Dendritic cell treated with granulocyte-macrophage colony-stimulating factor and Interleukin-4, amounts not matched to agents 40 ng/mL and 50 ng/mL, for 4 days (primary cell): ENCODE measurements at regions not wholly inside any gene's neighbourhood (a gene's known extent, or its start where the extent isn't known, plus 50 kb on each side); places are given as distances from the start of the nearest gene placed in this dataset.
"Not testable (repeated sequence)": the region's sequence is repeated elsewhere in the genome, so short reads cannot be mapped to it uniquely, and the experiment has no call there.

Experiments used
- H3K27ac Mint-ChIP-seq: one replicate; pipeline ENCODE4 v1.8.0; 2022; ENCODE audit warnings: mild to moderate bottlenecking, mixed read lengths
- H3K27me3 Mint-ChIP-seq: one replicate; pipeline ENCODE4 v1.8.0; 2022; ENCODE audit warnings: mild to moderate bottlenecking, mixed read lengths
- H3K36me3 Mint-ChIP-seq: one replicate; pipeline ENCODE4 v1.8.0; 2022; ENCODE audit warnings: low read depth, mixed read lengths
- H3K4me1 Mint-ChIP-seq: one replicate; pipeline ENCODE4 v1.8.0; 2022; ENCODE audit warnings: low read depth, mixed read lengths
- H3K4me3 Mint-ChIP-seq: one replicate; pipeline ENCODE4 v1.8.0; 2022; ENCODE audit warnings: mild to moderate bottlenecking, moderate library complexity, mixed read lengths
- H3K9me3 Mint-ChIP-seq: one replicate; pipeline ENCODE4 v1.8.0; 2022; ENCODE audit warnings: mixed read lengths
- intact Hi-C: fragments of 100-400 bp; cut with micrococcal nuclease; formaldehyde crosslinking; loops from one replicate; pipeline ENCODE4 v1.15.0; 2022

DNA sequence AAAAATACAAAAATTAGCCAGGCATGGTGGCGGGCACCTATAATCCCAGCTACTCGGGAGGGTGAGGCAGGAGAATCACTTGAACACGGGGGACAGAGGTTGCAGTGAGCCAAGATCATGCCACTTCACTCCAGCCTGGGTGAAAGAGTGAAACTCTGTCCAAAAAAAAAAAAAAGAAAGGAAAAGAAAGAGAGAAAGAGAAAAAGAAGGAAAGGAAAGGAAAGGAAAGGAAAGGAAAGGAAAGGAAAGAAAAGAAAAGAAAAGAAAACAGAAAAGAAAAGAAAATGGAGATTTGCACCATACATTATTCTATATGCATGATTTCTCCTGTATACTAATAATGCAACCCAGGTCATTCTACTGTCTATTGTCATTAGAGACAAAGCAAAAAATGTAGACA, 421.5 kb downstream of the PCDH19 start:
- H3K4me3 Mint-ChIP-seq, intact Hi-C loops, H3K4me1 Mint-ChIP-seq, H3K36me3 Mint-ChIP-seq, H3K27ac Mint-ChIP-seq, H3K27me3 Mint-ChIP-seq, H3K9me3 Mint-ChIP-seq: not testable (repeated sequence)

DNA sequence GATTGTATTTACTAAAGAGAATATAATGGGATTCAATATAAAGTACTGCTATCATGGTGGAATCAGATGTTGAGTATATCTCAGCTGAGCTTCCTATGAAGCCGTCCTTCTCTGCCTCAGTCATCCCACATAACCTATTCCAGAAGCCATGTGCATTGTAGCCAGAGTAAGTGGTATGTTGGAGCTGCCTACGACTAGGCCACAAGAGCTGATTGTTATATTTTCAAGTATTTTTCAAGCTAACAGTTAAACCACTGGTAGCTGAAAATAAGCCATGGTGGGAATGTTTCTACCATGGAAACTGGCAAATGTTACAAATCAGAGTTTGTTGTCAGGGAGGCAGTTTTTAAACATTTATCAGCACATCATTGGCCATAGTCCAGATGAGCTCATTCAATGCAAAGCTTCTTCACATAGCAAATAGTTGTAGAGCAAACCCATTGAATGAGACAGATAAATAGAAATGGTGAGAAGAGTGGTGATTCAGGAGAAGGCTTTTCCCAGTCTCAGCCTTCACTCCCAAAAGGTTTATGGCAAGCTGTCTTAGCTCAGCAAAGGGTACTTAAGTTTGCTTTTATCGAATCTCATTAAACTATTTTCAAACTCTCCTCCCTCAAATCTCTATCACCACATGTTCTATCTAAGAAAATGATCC, 436.4 kb downstream of the PCDH19 start:
- H3K36me3 Mint-ChIP-seq, result no peaks in the 10 kb centered on the region
- H3K9me3 Mint-ChIP-seq, result no peaks in the 10 kb centered on the region
- intact Hi-C loops, result no loop called here
- H3K4me1 Mint-ChIP-seq, result no peaks in the 10 kb centered on the region
- H3K27me3 Mint-ChIP-seq, result no peaks in the 10 kb centered on the region
- no peak overlapping the region for H3K4me3 Mint-ChIP-seq
- H3K27ac Mint-ChIP-seq, result no peak overlapping the region

DNA sequence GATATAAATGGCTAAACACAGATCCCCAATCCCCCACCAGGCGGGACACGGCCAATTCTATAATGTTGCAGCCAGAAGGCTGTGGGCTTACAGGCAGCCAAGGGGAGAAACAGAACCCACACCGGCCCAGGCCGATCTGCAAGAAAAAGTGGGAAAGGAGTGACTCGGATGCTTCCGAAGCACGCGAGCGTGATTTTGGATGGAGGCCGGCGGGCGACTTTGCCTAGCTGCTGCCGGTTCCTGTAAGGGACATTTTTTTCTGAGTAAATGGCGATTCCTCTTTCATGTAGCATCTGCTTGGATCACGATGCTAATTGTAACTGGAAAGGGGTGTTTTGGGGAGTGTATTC, 470.2 kb downstream of the PCDH19 start:
- intact Hi-C loops, result loop anchor here (10.0 kb wide), 1 partner anchor 65 kb away; no protein-coding TSS in a partner anchor
- Mint-ChIP-seq H3K27ac (no peak overlapping the region), H3K36me3 (no peaks in the 10 kb centered on the region), H3K4me1 (no peaks in the 10 kb centered on the region), H3K4me3 (no peak overlapping the region), H3K27me3 (peaks cover 3% of the 10 kb centered on the region), H3K9me3 (no peaks in the 10 kb centered on the region)

DNA sequence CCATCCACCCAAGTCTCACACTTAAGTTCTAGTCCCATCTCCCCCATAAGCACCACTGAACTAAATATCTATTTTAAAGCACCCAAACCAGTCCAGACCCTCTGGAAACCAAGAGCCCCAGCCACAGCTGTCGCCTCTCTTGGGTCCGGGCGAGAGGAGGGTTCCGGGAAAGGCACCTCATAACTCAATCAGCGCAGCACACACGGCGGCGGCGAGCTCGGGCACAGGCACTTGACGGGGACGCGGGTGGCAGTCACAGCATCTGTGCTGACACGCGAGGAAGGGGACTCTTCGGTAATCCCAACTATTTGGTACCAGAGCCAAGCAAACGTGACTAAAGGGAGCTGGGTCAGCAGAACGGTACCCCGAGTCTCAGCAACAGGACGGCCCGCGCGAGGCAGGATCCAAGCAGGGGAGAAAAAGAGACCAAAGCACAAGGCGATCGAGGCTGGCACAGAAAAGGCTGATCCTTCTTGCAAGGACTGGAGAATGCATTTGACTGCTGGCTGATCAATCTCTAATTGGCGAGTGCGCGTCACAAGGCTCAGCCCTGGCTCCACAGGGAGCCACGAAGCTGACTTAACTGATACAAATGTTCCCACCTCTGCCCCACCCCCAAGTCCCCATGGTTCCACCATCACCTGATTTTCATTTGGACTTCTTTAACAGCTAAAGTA, 470.7 kb downstream of the PCDH19 start:
- H3K4me3 Mint-ChIP-seq, H3K9me3 Mint-ChIP-seq, H3K36me3 Mint-ChIP-seq, H3K4me1 Mint-ChIP-seq, intact Hi-C loops, H3K27me3 Mint-ChIP-seq, H3K27ac Mint-ChIP-seq: not testable (repeated sequence)

DNA sequence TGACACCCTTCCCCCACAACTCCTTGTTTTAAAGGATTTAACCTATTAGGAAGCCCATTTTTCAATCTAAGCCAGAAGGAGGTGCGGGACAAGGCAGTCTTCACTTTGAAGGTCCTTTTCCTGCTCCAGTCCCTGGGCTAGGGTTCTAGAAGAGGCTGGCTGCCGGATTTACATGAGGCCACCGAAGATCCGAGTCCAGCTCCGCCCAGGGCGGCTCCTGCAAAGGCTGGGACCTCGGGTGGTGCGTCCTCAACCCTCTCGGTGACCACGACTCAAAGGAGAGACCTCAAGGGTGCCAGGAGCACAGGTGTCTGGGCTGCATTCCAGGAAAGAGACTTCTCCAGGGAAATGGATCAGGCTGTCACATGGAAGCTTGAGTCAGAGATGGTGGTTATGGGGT, 471.6 kb downstream of the PCDH19 start:
- no peaks in the 10 kb centered on the region for H3K36me3 Mint-ChIP-seq
- no peak overlapping the region for H3K4me3 Mint-ChIP-seq
- no peaks in the 10 kb centered on the region for H3K4me1 Mint-ChIP-seq
- H3K9me3 Mint-ChIP-seq, result no peaks in the 10 kb centered on the region
- no peak overlapping the region for H3K27ac Mint-ChIP-seq
- H3K27me3 Mint-ChIP-seq, result peaks cover 3% of the 10 kb centered on the region
- intact Hi-C loops, result no loop called here

DNA sequence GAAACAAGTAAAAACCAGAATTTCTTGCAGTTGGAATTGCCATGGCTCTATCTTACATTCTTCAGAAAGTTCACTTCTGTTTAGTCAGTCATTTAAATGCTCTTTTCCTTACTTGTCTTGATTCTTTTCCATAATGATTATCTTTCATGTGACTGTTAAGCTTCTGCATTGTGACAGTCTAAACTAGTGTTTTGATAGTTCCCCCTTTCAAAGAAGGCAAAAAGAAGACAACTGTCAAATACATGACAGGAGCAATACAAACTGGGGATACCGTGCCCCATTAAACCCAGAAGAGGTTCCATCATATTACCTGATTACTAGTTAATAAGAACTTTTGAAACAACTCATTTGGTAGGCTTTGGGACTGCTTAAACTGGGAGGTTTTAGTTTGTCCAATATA, 476.2 kb downstream of the PCDH19 start:
- Mint-ChIP-seq H3K27ac (no peak overlapping the region), H3K4me1 (no peaks in the 10 kb centered on the region), H3K4me3 (no peak overlapping the region), H3K36me3 (no peaks in the 10 kb centered on the region), H3K27me3 (no peaks in the 10 kb centered on the region), H3K9me3 (no peaks in the 10 kb centered on the region)
- intact Hi-C loops, result no loop called here

DNA sequence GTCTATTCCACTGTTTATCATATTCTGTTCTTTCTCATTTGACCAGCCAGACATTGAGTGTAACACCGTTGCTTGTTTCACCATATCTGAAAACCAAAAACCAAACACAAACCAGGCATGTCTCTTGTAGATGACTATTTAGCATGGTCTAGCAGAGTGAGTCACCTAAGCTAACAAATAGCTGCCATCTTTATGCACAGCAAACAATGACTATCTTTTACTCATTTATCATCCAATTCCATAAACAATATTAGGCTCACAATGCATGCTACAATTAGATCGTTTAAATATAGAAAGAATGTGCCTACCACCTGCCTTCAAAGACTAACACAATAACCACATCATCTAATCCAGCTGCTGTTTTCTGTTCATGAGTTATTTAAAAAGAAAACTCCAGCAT, 495.4 kb downstream of the PCDH19 start:
- no peaks in the 10 kb centered on the region for H3K9me3 Mint-ChIP-seq
- H3K4me1 Mint-ChIP-seq, result no peaks in the 10 kb centered on the region
- no peaks in the 10 kb centered on the region for H3K27me3 Mint-ChIP-seq
- no peak overlapping the region for H3K4me3 Mint-ChIP-seq
- intact Hi-C loops, result no loop called here
- no peaks in the 10 kb centered on the region for H3K36me3 Mint-ChIP-seq
- H3K27ac Mint-ChIP-seq, result no peak overlapping the region

DNA sequence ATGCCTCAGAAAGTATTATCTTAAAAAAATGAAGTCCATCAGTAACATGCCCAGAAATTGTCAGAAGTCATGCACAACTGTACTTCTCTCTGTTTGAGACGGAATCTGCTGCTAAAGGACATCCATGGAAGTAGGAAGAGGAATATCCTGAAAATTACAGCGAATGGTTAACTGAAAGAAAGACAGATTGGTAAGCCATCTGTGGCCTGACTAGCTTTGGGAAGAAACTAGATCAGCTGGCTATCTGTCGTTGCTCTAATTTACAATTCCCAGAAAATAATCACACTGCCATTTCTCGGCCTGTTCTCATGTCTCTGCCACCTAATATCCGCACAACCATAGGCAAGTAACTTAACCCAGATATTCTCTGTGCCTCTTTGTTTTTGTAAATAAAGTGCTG, 496.5 kb downstream of the PCDH19 start:
- H3K27me3 Mint-ChIP-seq, result no peaks in the 10 kb centered on the region
- H3K4me3 Mint-ChIP-seq, result no peak overlapping the region
- no peaks in the 10 kb centered on the region for H3K4me1 Mint-ChIP-seq
- no peaks in the 10 kb centered on the region for H3K36me3 Mint-ChIP-seq
- no peak overlapping the region for H3K27ac Mint-ChIP-seq
- H3K9me3 Mint-ChIP-seq, result no peaks in the 10 kb centered on the region
- intact Hi-C loops, result no loop called here

DNA sequence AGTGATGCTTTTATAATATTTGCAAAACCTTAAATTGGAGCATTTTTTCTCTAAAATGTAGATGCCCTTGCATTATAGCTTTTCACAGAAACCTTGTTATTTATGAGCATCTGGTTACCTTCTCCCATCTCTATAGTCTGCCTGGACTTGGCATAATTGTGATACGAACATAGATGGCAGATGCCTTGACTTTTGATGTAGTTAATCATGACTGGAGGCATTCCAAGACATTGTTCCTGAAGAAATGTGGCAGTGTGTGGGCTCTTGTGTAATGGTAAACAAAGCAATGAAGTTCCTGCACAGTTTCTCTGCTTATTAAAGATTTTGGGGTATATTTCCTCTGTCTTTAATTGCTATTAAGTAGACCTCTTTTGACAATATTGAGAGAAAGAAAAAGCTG, 500.1 kb downstream of the PCDH19 start:
- Mint-ChIP-seq H3K36me3 (no peaks in the 10 kb centered on the region), H3K27ac (no peak overlapping the region), H3K9me3 (no peaks in the 10 kb centered on the region), H3K4me3 (no peak overlapping the region), H3K27me3 (no peaks in the 10 kb centered on the region), H3K4me1 (no peaks in the 10 kb centered on the region)
- intact Hi-C loops, result no loop called here

DNA sequence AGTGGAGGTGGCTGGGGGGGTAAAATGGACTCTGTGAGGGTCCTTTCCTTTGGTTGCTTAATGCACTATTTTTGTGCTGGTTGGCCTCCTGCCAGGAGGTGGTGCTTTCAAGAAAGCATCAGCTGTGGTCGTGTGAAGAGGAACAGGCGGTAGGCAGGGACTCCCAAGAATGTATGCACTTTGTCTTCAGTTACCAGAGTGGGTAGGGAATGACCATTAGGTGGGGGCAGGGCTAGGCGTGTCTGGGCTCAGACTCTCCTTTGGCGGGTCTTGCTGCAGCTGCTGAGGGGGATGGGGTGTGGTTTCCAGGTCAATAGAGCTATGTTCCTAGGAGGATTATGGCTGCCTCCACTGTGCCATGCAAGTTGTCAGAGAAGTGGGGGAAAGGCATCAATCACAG, 509.0 kb downstream of the PCDH19 start:
- Mint-ChIP-seq H3K4me3 (no peak overlapping the region), H3K27me3 (no peaks in the 10 kb centered on the region), H3K9me3 (peaks cover 8% of the 10 kb centered on the region), H3K36me3 (no peaks in the 10 kb centered on the region), H3K4me1 (no peaks in the 10 kb centered on the region), H3K27ac (no peak overlapping the region)
- intact Hi-C loops, result no loop called here

DNA sequence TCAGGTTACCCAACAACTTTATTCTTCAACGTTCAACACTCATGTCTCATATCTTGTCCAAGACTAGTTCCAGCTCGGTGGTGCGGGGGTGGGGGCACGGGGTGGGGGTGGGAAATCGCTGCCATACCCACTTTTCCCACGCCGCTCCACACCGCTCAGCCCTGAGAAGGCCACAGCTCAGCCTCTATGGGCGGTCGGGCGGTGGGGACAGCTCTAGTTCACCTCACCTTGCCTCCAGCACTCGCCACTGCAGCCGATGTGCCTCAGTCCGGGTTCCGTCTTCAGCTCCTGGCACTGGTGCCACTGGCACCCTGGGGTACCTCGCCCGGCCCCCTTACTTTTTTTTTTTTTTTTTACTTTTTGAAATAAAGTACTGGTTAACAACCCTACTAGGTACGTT, 522.2 kb downstream of the PCDH19 start:
- intact Hi-C loops, result no loop called here
- H3K36me3 Mint-ChIP-seq, result no peaks in the 10 kb centered on the region
- H3K27me3 Mint-ChIP-seq, result no peaks in the 10 kb centered on the region
- no peak overlapping the region for H3K4me3 Mint-ChIP-seq
- H3K9me3 Mint-ChIP-seq, result peaks cover 2% of the 10 kb centered on the region
- H3K27ac Mint-ChIP-seq, result no peak overlapping the region
- no peaks in the 10 kb centered on the region for H3K4me1 Mint-ChIP-seq

DNA sequence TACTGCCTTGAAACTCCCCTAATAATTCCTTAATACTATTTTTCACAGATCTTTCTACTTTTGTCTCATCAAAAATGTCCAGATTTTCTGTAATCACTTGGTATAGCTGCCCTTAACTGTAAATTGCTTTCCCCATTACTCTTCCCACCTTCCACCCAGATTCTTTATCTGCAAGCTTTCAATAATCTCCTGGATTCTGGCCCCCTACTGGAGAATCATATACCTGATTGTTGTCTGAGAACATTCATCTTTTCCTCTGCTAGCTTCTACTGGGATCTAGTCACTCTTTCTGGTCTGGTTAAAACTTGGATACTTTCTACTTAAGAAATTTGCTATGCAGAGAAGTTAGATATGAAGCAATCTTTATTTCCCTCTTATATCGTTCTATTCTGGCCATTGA, 552.6 kb downstream of the PCDH19 start:
- Mint-ChIP-seq H3K36me3 (no peaks in the 10 kb centered on the region), H3K27ac (no peak overlapping the region), H3K4me1 (no peaks in the 10 kb centered on the region), H3K27me3 (no peaks in the 10 kb centered on the region), H3K4me3 (no peak overlapping the region), H3K9me3 (no peaks in the 10 kb centered on the region)
- intact Hi-C loops, result no loop called here

DNA sequence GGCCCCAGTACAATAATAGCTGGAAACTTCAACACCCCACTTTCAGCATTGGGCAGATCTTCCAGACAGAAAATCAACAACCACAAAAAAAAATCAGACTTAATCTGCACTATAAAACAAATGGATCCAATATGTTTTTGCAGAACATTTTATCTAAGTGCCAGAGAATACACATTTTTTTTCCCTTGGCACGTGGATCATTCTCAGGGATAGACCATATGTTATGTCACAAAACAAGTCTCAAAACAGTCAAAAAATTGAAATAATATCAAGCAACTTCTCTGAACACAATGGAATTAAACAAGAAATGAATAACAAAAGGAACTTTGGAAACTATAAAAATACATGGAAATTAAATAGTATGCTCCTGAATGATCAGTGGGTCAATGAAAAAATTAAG, 576.3 kb downstream of the PCDH19 start:
- Mint-ChIP-seq H3K27ac (no peak overlapping the region), H3K4me3 (no peak overlapping the region), H3K9me3 (peaks cover 46% of the 10 kb centered on the region), H3K27me3 (no peaks in the 10 kb centered on the region), H3K4me1 (no peaks in the 10 kb centered on the region), H3K36me3 (no peaks in the 10 kb centered on the region)
- intact Hi-C loops, result no loop called here

DNA sequence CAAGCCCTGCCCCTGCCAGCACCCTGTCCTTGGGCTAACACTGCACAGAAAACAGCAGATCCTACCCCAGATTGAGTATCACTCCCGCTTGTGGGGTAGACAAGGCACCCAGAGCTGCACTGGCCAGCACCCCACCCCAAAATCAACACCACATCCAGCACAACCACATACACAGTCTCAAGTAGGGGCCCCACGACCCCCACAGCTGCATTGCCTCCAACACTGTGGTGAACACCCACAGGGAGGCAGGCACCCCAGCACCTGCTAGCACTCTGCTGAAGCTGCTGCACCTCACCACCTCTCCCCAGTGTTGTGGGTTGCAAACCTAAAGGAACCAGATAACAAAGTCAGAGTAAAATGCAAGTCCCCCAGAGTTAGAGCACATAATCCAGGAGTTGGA, 589.9 kb downstream of the PCDH19 start:
- intact Hi-C loops, result no loop called here
- H3K4me1 Mint-ChIP-seq, result no peaks in the 10 kb centered on the region

DNA sequence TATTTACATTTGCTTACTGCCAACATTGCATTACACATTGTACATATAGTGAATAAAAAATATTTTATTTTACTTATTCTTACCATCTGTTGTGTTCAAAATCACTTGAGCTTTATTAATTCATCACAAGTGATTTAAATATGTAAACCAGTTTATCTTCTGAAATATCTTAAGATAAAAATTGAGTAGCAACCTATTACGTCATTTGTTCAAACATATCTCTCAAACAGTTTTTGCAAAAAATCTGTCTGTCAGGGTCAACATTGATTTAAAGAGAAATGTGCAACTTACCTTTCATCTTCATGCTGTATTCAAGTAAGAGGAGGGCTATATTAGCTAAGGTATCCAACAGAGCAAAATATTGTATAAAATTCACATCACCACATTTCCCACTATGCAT, 610.1 kb downstream of the PCDH19 start:
- H3K27ac Mint-ChIP-seq, result no peak overlapping the region
- intact Hi-C loops, result no loop called here

More for the DNA sequence above, 589.9 kb downstream of the PCDH19 start:
- Mint-ChIP-seq H3K36me3 (no peaks in the 10 kb centered on the region), H3K4me3 (no peak overlapping the region), H3K9me3 (peaks cover 9% of the 10 kb centered on the region), H3K27ac (no peak overlapping the region), H3K27me3 (no peaks in the 10 kb centered on the region)

More for the DNA sequence above, 610.1 kb downstream of the PCDH19 start:
- Mint-ChIP-seq H3K36me3 (no peaks in the 10 kb centered on the region), H3K9me3 (no peaks in the 10 kb centered on the region), H3K4me1 (no peaks in the 10 kb centered on the region), H3K27me3 (no peaks in the 10 kb centered on the region), H3K4me3 (no peak overlapping the region)
